ENCODE measurements at regions not wholly inside any gene's neighbourhood (a gene's known extent, or its start where the extent isn't known, plus 50 kb on each side); places are given as distances from the start of the nearest gene placed in this dataset.

- DNase-seq (ENCODE audit: low read depth) = no peak
- no peak overlapping the region for H3K4me3 ChIP-seq (ENCODE audit: low read depth, low read length)
- TF ChIP-seq CTCF (IDR thresholded peaks at IDR 0.05; ENCODE audit: low read depth, low read length, missing control alignments) = no peak
Measured at GRCh38 chr4:63171341-63171740, 1237.9 kb downstream of the TECRL start.

- H3K4me3 ChIP-seq (ENCODE audit: low read depth, low read length) = no peak overlapping the region
- TF ChIP-seq CTCF (IDR thresholded peaks at IDR 0.05; ENCODE audit: low read depth, low read length, missing control alignments) = no peak
- no peak for DNase-seq (ENCODE audit: low read depth)
Measured at GRCh38 chr4:63170923-63171322, 1238.3 kb downstream of the TECRL start.

GRCh38 chr4:63169836-63170235 is 1239.4 kb downstream of the TECRL start:
- no peak for TF ChIP-seq CTCF (IDR thresholded peaks at IDR 0.05; ENCODE audit: low read depth, low read length, missing control alignments)
- DNase-seq (ENCODE audit: low read depth) = no peak
- H3K4me3 ChIP-seq (ENCODE audit: low read depth, low read length) = no peak overlapping the region

- no peak for TF ChIP-seq CTCF (IDR thresholded peaks at IDR 0.05; ENCODE audit: low read depth, low read length, missing control alignments)
- no peak overlapping the region for H3K4me3 ChIP-seq (ENCODE audit: low read depth, low read length)
- no peak for DNase-seq (ENCODE audit: low read depth)
Measured at GRCh38 chr4:63155561-63155960, 1253.7 kb downstream of the TECRL start.

GRCh38 chr4:63123441-63123840 is 1285.8 kb downstream of the TECRL start:
- no peak overlapping the region for H3K4me3 ChIP-seq (ENCODE audit: low read depth, low read length)
- no peak for TF ChIP-seq CTCF (IDR thresholded peaks at IDR 0.05; ENCODE audit: low read depth, low read length, missing control alignments)
- no peak for DNase-seq (ENCODE audit: low read depth)

- TF ChIP-seq CTCF (IDR thresholded peaks at IDR 0.05; ENCODE audit: low read depth, low read length, missing control alignments) = no peak
- DNase-seq (ENCODE audit: low read depth) = no peak
- no peak overlapping the region for H3K4me3 ChIP-seq (ENCODE audit: low read depth, low read length)
Measured at GRCh38 chr4:63122955-63123354, 1286.3 kb downstream of the TECRL start.

- DNase-seq (ENCODE audit: low read depth) = no peak
- TF ChIP-seq CTCF (IDR thresholded peaks at IDR 0.05; ENCODE audit: low read depth, low read length, missing control alignments) = no peak
- H3K4me3 ChIP-seq (ENCODE audit: low read depth, low read length) = no peak overlapping the region
Measured at GRCh38 chr4:63106600-63106999, 1302.7 kb downstream of the TECRL start.

Measured in GM12864 (cell line).